ENCODE measurements at regions not wholly inside any gene's neighbourhood (a gene's known extent, or its start where the extent isn't known, plus 50 kb on each side); places are given as distances from the start of the nearest gene placed in this dataset.

DNA sequence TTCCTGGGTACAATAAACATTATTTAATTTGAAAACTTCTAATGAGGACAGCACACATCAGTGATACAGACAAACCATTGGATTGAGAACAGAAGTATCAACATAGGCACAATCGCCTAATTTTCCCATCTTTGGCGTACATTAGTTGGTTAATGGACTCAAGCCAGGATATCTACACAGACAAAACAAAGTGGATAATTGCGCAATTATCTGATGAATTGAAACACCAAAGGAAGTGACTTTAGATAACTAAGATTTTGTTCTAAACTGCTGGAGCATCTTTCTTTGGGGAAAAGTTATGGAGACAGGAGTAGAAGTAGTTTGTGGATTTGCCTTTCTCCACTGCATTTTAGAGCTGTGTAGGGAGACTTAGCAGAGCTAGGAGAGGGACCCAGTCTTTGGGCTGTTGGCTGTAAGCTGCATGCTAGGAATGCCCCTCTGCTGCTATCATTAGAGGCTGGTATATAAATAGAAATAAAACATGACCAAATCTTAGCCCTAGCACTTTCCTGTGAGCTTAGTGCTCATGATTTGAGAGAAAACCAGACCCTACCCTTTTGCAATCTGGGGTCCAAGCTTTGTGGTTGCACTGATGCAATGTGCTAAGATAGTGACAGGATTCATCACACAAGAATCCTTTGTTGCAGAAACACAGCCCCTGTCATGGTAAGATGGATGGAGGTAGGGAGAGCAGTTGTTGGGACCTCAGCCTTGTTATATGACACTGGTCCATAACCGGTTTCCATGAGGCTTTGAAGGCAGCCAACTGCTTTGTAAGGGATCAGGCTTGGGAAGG is 264.5 kb upstream of the PIK3C3 start:
- TF ChIP-seq EZH2phosphoT487 (IDR thresholded peaks at IDR 0.05; ENCODE audit: borderline replicate concordance, low read length) = no peak
- TF ChIP-seq, protein P1, sequence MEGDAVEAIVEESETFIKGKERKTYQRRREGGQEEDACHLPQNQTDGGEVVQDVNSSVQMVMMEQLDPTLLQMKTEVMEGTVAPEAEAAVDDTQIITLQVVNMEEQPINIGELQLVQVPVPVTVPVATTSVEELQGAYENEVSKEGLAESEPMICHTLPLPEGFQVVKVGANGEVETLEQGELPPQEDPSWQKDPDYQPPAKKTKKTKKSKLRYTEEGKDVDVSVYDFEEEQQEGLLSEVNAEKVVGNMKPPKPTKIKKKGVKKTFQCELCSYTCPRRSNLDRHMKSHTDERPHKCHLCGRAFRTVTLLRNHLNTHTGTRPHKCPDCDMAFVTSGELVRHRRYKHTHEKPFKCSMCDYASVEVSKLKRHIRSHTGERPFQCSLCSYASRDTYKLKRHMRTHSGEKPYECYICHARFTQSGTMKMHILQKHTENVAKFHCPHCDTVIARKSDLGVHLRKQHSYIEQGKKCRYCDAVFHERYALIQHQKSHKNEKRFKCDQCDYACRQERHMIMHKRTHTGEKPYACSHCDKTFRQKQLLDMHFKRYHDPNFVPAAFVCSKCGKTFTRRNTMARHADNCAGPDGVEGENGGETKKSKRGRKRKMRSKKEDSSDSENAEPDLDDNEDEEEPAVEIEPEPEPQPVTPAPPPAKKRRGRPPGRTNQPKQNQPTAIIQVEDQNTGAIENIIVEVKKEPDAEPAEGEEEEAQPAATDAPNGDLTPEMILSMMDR (conservative IDR thresholded peaks at IDR 0.05; ENCODE audit: low read depth, low read length) = no peak
